Mesendoderm (in vitro differentiated cells): ENCODE measurements at regions not wholly inside any gene's neighbourhood (a gene's known extent, or its start where the extent isn't known, plus 50 kb on each side); places are given as distances from the start of the nearest gene placed in this dataset.

ENCODE experiments used
- DNase-seq: peaks from one replicate; pipeline ENCODE4 v3.0.0; 2013
- H2AK5ac ChIP-seq: 2 replicates; pipeline ENCODE4 v1.6.1; 2013; ENCODE audit warnings: low read length, inconsistent platforms
- H2BK120ac ChIP-seq: 2 replicates; pipeline ENCODE4 v1.6.1; 2013; ENCODE audit warnings: low read depth, mild to moderate bottlenecking, low read length, moderate library complexity, mixed read lengths
- H2BK15ac ChIP-seq: replicated peaks from 2 replicates; pipeline ENCODE4 v1.6.1; 2013; ENCODE audit warnings: low read depth, mild to moderate bottlenecking, moderate library complexity
- H2BK5ac ChIP-seq: 2 replicates; pipeline ENCODE4 v1.6.1; 2013; ENCODE audit warnings: low read length, inconsistent platforms
- H3K18ac ChIP-seq: 2 replicates; pipeline ENCODE4 v1.6.1; 2013; ENCODE audit warnings: mild to moderate bottlenecking, low read length, mixed read lengths
- H3K23ac ChIP-seq: one replicate; pipeline ENCODE4 v1.6.1; 2013; ENCODE audit warnings: low read length
- H3K27ac ChIP-seq: 2 replicates; pipeline ENCODE4 v1.5.1; 2013; ENCODE audit warnings: low read depth, mild to moderate bottlenecking, inconsistent platforms, low read length, moderate library complexity
- H3K27me3 ChIP-seq: 2 replicates; pipeline ENCODE4 v1.6.1; 2013; ENCODE audit warnings: low read length, control low read depth, mild to moderate bottlenecking, inconsistent platforms; ENCODE audit not compliant: insufficient read depth, poor library complexity
- H3K36me3 ChIP-seq: 2 replicates; pipeline ENCODE4 v1.6.1; 2013; ENCODE audit warnings: low read length, inconsistent platforms; ENCODE audit not compliant: control insufficient read depth, insufficient read depth
- H3K4ac ChIP-seq: one replicate; pipeline ENCODE4 v1.6.1; 2013; ENCODE audit warnings: low read depth, mild to moderate bottlenecking, low read length, moderate library complexity
- H3K4me1 ChIP-seq: 2 replicates; pipeline ENCODE4 v1.6.1; 2013; ENCODE audit warnings: low read depth, low read length, inconsistent platforms; ENCODE audit not compliant: control insufficient read depth
- H3K4me2 ChIP-seq: 2 replicates; pipeline ENCODE4 v1.6.1; 2013; ENCODE audit warnings: low read length
- H3K4me3 ChIP-seq: 2 replicates; pipeline ENCODE4 v1.5.1; 2013; ENCODE audit warnings: mild to moderate bottlenecking, low read length
- H3K56ac ChIP-seq: one replicate; pipeline ENCODE4 v1.6.1; 2013; ENCODE audit warnings: low read length
- H3K79me1 ChIP-seq: 2 replicates; pipeline ENCODE4 v1.6.1; 2013; ENCODE audit warnings: low read length, inconsistent platforms
- H3K79me2 ChIP-seq: 2 replicates; pipeline ENCODE4 v1.6.1; 2013; ENCODE audit warnings: mild to moderate bottlenecking, low read length; ENCODE audit not compliant: control insufficient read depth, insufficient read depth
- H3K9ac ChIP-seq: 2 replicates; pipeline ENCODE4 v1.6.1; 2013; ENCODE audit warnings: low read length, inconsistent platforms
- H4K5ac ChIP-seq: one replicate; pipeline ENCODE4 v1.6.1; 2013; ENCODE audit warnings: low read length
- H4K8ac ChIP-seq: one replicate; pipeline ENCODE4 v1.6.1; 2013; ENCODE audit warnings: low read depth, mild to moderate bottlenecking, control low read depth, low read length, moderate library complexity
- WGBS: extraction: QIAGEN DNeasy Blood & Tissue Kit; methylation state at CpG from one replicate; pipeline ENCODE4 v1.1.7; 2013; ENCODE audit warnings: low lambda C conversion rate, missing lambda C conversion rate; ENCODE audit not compliant: insufficient coverage; ENCODE audit errors: extremely low coverage; 5-methylcytosine and 5-hydroxymethylcytosine counted together

- WGBS, result no CpG with 5 or more reads among the region's 2 CpGs
- H3K23ac ChIP-seq, result no peak overlapping the region
- H4K5ac ChIP-seq, result no peak overlapping the region
- H3K4me2 ChIP-seq, result no peak overlapping the region
- H2BK15ac ChIP-seq, result no peak overlapping the region
- H3K36me3 ChIP-seq, result no peaks in the 10 kb centered on the region
- H2BK120ac ChIP-seq, result no peak overlapping the region
- H3K27ac ChIP-seq, result no peak overlapping the region
- no peak overlapping the region for H2BK5ac ChIP-seq
- no peak overlapping the region for H2AK5ac ChIP-seq
- no peak overlapping the region for H3K9ac ChIP-seq
- H3K18ac ChIP-seq, result no peak overlapping the region
- H3K79me2 ChIP-seq, result no peaks in the 10 kb centered on the region
- DNase-seq, result peak; percentile 14
- H3K27me3 ChIP-seq, result no peaks in the 10 kb centered on the region
- no peaks in the 10 kb centered on the region for H3K4me1 ChIP-seq
- no peak overlapping the region for H3K56ac ChIP-seq
- H4K8ac ChIP-seq, result no peak overlapping the region
- H3K79me1 ChIP-seq, result no peaks in the 10 kb centered on the region
- H3K4me3 ChIP-seq, result no peak overlapping the region
- no peak overlapping the region for H3K4ac ChIP-seq
Measured at GRCh38 chr5:98503616-98504015, 269.8 kb upstream of the RGMB start.

DNA sequence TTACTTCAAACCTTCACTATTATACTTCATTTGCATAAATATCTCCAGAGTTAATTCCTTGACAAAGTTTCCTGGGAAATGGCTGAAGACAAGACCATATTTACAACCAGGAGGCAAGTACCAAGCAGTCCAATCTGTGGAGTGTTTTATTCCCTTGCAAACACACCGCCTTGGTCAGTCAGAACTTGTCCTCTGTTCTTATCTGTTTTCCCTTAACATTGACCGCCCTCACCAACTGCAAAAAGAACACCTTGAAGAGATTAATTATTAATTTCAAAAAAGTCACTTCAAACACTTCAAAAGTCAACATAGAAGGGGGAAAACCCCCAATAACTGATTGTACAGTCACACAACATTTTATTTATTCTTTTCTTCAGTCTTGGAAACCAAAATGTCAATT is 269.0 kb upstream of the RGMB start:
- H3K9ac ChIP-seq, result no peak overlapping the region
- H2AK5ac ChIP-seq, result no peak overlapping the region
- no CpG with 5 or more reads among the region's 2 CpGs for WGBS
- no peak overlapping the region for H3K18ac ChIP-seq
- H3K56ac ChIP-seq, result no peak overlapping the region
- H3K4me2 ChIP-seq, result no peak overlapping the region
- no peaks in the 10 kb centered on the region for H3K27me3 ChIP-seq
- H4K8ac ChIP-seq, result no peak overlapping the region
- peaks cover 2% of the 10 kb centered on the region for H3K4me1 ChIP-seq
- H2BK120ac ChIP-seq, result no peak overlapping the region
- no peak overlapping the region for H3K4ac ChIP-seq
- no peaks in the 10 kb centered on the region for H3K36me3 ChIP-seq
- H3K79me1 ChIP-seq, result no peaks in the 10 kb centered on the region
- H2BK15ac ChIP-seq, result no peak overlapping the region
- H3K79me2 ChIP-seq, result no peaks in the 10 kb centered on the region
- H3K23ac ChIP-seq, result no peak overlapping the region
- no peak overlapping the region for H4K5ac ChIP-seq
- no peak overlapping the region for H3K4me3 ChIP-seq
- H2BK5ac ChIP-seq, result no peak overlapping the region
- no peak overlapping the region for H3K27ac ChIP-seq
- no peak for DNase-seq

DNA sequence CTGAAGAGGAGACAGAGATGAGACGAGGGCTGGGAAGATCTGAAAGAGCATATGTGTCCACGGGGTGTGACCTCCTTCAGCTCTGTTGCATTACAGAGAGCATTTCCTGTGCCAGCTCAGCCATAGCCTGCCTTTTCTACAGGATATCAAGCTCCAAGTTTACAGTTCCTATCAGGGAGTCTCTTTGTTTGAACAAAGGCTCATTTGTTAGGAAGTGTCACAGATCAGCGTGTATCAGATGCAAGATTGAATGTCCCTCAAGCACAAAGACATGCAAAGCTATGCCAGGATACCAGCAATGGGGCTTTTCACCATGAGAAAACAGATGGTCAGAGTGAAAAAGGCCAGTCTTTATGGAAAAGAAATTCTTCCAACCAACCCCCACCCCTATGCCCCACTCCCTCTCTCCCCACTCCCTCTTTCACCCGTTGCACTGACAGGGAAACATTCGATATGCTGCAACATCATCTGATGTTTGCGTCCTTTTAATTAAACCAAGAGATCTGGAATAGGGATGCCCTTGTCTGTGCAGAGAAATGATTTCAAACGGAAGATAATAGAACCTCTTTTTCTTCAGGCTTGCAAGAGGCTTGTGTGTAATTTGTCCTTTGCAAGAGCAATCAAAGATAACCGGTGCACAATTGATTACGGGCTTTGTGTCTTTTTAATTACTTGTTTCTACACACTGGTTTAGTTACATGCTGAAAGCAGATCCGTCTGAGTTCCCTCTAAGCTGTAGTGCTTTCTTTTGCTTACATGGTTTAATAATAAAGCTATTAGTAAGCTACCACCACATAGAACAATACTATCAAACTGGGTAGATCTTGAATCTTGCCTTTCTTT is 263.1 kb upstream of the RGMB start:
- Histone ChIP-seq H3K27ac (no peak overlapping the region), H3K79me2 (no peaks in the 10 kb centered on the region), H3K27me3 (no peaks in the 10 kb centered on the region), H3K79me1 (no peaks in the 10 kb centered on the region), H3K23ac (no peak overlapping the region), H2AK5ac (no peak overlapping the region), H4K8ac (no peak overlapping the region), H3K4me2 (no peak overlapping the region), H3K4me3 (no peak overlapping the region), H2BK120ac (no peak overlapping the region), H3K4me1 (peaks cover 4% of the 10 kb centered on the region), H3K4ac (no peak overlapping the region), H4K5ac (no peak overlapping the region), H2BK5ac (no peak overlapping the region), H3K9ac (no peak overlapping the region), H3K18ac (no peak overlapping the region), H2BK15ac (peak overlapping the region; percentile 4), H3K36me3 (no peaks in the 10 kb centered on the region), H3K56ac (peak overlapping the region; percentile 11)
- WGBS, result no CpG with 5 or more reads among the region's 10 CpGs
- DNase-seq, result peak; percentile 72

DNA sequence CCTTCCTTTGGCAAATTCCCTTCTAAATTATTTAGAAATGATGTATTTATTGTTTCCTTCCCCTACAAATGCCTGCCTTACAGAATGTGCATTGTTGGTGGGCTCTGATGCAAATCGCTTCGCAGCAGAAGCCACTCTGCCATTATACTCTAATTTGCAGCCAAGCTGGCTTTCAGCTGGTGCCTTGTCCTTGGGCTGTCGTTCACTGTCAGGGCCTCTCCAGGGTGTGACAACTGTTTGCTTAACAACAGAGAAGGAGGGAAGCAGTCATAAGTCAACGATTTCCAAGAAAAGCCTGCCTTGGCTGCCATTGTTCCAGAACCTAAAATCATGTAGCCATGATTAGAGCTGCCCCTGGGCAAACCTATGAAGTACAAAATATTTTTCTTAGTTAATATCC is 260.1 kb upstream of the RGMB start:
- no peak overlapping the region for H2BK15ac ChIP-seq
- H3K79me2 ChIP-seq, result no peaks in the 10 kb centered on the region
- no peak overlapping the region for H3K4ac ChIP-seq
- no CpG with 5 or more reads among the region's 4 CpGs for WGBS
- no peaks in the 10 kb centered on the region for H3K27me3 ChIP-seq
- no peak overlapping the region for H3K4me2 ChIP-seq
- no peak overlapping the region for H3K56ac ChIP-seq
- no peak overlapping the region for H3K9ac ChIP-seq
- DNase-seq, result peak; percentile 49
- H3K79me1 ChIP-seq, result no peaks in the 10 kb centered on the region
- no peak overlapping the region for H2BK120ac ChIP-seq
- H4K5ac ChIP-seq, result no peak overlapping the region
- peaks cover 4% of the 10 kb centered on the region for H3K4me1 ChIP-seq
- no peak overlapping the region for H2BK5ac ChIP-seq
- no peak overlapping the region for H4K8ac ChIP-seq
- H3K36me3 ChIP-seq, result no peaks in the 10 kb centered on the region
- H2AK5ac ChIP-seq, result no peak overlapping the region
- H3K4me3 ChIP-seq, result no peak overlapping the region
- no peak overlapping the region for H3K27ac ChIP-seq
- H3K18ac ChIP-seq, result no peak overlapping the region
- H3K23ac ChIP-seq, result no peak overlapping the region

GRCh38 chr5:98514215-98514614 is 259.2 kb upstream of the RGMB start:
- no CpG with 5 or more reads among the region's 3 CpGs for WGBS
- no peaks in the 10 kb centered on the region for H3K79me2 ChIP-seq
- no peak overlapping the region for H3K4ac ChIP-seq
- H4K8ac ChIP-seq, result no peak overlapping the region
- no peak for DNase-seq
- no peak overlapping the region for H3K27ac ChIP-seq
- H3K23ac ChIP-seq, result no peak overlapping the region
- no peak overlapping the region for H3K4me2 ChIP-seq
- H2AK5ac ChIP-seq, result no peak overlapping the region
- no peaks in the 10 kb centered on the region for H3K36me3 ChIP-seq
- no peak overlapping the region for H3K9ac ChIP-seq
- no peak overlapping the region for H3K18ac ChIP-seq
- H3K27me3 ChIP-seq, result no peaks in the 10 kb centered on the region
- no peak overlapping the region for H2BK120ac ChIP-seq
- no peak overlapping the region for H3K4me3 ChIP-seq
- no peak overlapping the region for H4K5ac ChIP-seq
- H3K4me1 ChIP-seq, result peaks cover 4% of the 10 kb centered on the region
- no peak overlapping the region for H3K56ac ChIP-seq
- no peak overlapping the region for H2BK5ac ChIP-seq
- H3K79me1 ChIP-seq, result no peaks in the 10 kb centered on the region
- no peak overlapping the region for H2BK15ac ChIP-seq

DNA sequence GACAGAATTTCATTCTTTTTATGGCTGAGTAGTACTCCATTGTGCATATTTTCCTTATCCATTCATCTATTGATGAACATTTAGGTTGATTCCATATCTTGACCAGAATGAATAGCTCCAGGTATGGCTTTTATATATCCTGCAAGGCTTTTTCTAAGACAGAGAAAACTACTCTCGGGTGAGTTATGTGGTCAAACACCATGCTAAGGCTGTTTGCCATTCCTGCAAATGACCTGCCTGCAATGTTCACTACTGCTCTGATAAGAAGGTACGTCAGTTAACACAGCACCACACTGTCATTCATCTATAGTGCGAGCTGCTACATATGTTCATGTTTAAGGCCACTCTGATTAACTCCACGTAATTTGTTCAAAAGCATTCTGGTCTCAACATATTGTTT is 256.8 kb upstream of the RGMB start:
- Histone ChIP-seq H3K4me2 (no peak overlapping the region), H2BK5ac (no peak overlapping the region), H2BK15ac (no peak overlapping the region), H3K56ac (no peak overlapping the region), H3K4ac (no peak overlapping the region), H3K27me3 (no peaks in the 10 kb centered on the region), H3K18ac (no peak overlapping the region), H3K79me1 (no peaks in the 10 kb centered on the region), H3K79me2 (no peaks in the 10 kb centered on the region), H2AK5ac (no peak overlapping the region), H4K8ac (no peak overlapping the region), H3K27ac (no peak overlapping the region), H3K4me1 (peaks cover 2% of the 10 kb centered on the region), H3K36me3 (no peaks in the 10 kb centered on the region), H4K5ac (no peak overlapping the region), H3K23ac (no peak overlapping the region), H3K9ac (no peak overlapping the region), H2BK120ac (no peak overlapping the region), H3K4me3 (no peak overlapping the region)
- no peak for DNase-seq
- WGBS, result no CpG with 5 or more reads among the region's 4 CpGs
